ENCODE measurements at regions not wholly inside any gene's neighbourhood (a gene's known extent, or its start where the extent isn't known, plus 50 kb on each side); places are given as distances from the start of the nearest gene placed in this dataset.

GRCh38 chr10:112080231-112080630 is 103.3 kb downstream of the GPAM start:
- no peak for TF ChIP-seq CTCF (IDR thresholded peaks at IDR 0.05)
- TF ChIP-seq POLR2A (IDR thresholded peaks at IDR 0.05): no peak
- no peak for TF ChIP-seq EP300 (IDR thresholded peaks at IDR 0.05)
